ENCODE measurements at regions not wholly inside any gene's neighbourhood (a gene's known extent, or its start where the extent isn't known, plus 50 kb on each side); places are given as distances from the start of the nearest gene placed in this dataset.
"Not testable (repeated sequence)": the region's sequence is repeated elsewhere in the genome, so short reads cannot be mapped to it uniquely, and the experiment has no call there.

DNA sequence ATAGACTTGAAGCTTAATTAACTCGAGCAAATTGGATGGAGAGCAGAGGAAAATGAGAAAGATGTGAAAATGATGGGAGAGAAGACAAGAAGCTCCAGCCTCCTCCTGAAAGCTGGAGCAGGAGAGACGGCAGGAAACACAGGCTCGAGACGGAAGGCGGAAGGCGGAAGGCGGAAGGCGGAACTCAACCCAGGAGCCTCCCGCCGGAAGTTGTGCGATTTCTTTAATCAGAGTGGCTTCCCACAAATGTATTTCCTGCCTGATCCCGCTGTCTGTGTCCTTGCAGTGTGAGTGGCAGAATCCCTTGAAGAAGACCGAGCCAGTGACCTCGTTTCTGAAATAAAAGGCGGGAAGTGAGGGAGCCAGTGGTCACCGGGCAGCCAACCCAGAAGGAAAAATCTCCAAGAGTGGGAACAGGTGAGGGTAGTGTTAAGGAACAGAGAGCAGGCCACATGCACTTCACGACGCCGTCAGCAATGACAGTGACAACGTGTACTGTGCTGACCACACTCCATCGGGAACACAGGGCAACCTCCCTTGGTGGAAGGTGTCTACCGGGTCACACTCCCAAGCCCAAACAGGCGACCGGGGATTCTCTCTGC lies 117.0 kb upstream of the RNF32 start:
- no peaks in the 10 kb centered on the region for H3K9me3 ChIP-seq
- ATAC-seq, result no peak
- H3K27ac ChIP-seq, result no peak overlapping the region
- TF ChIP-seq POLR2AphosphoS5 (IDR thresholded peaks at IDR 0.05), result no peak
- TF ChIP-seq, protein P1, sequence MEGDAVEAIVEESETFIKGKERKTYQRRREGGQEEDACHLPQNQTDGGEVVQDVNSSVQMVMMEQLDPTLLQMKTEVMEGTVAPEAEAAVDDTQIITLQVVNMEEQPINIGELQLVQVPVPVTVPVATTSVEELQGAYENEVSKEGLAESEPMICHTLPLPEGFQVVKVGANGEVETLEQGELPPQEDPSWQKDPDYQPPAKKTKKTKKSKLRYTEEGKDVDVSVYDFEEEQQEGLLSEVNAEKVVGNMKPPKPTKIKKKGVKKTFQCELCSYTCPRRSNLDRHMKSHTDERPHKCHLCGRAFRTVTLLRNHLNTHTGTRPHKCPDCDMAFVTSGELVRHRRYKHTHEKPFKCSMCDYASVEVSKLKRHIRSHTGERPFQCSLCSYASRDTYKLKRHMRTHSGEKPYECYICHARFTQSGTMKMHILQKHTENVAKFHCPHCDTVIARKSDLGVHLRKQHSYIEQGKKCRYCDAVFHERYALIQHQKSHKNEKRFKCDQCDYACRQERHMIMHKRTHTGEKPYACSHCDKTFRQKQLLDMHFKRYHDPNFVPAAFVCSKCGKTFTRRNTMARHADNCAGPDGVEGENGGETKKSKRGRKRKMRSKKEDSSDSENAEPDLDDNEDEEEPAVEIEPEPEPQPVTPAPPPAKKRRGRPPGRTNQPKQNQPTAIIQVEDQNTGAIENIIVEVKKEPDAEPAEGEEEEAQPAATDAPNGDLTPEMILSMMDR (IDR thresholded peaks at IDR 0.05), result no peak
- TF ChIP-seq POLR2A (IDR thresholded peaks at IDR 0.05), result no peak
- no peak for TF ChIP-seq EP300 (IDR thresholded peaks at IDR 0.05)
- WGBS, 2 donors (ENCODE audit: low coverage in 1 of 2), result 50 to 85% methylated on average over 1 to 23 of the region's 24 CpGs
- H3K36me3 ChIP-seq, result no peaks in the 10 kb centered on the region
- H3K27me3 ChIP-seq, result no peaks in the 10 kb centered on the region
- no peak overlapping the region for H3K4me3 ChIP-seq
- no peaks in the 10 kb centered on the region for H3K4me1 ChIP-seq

DNA sequence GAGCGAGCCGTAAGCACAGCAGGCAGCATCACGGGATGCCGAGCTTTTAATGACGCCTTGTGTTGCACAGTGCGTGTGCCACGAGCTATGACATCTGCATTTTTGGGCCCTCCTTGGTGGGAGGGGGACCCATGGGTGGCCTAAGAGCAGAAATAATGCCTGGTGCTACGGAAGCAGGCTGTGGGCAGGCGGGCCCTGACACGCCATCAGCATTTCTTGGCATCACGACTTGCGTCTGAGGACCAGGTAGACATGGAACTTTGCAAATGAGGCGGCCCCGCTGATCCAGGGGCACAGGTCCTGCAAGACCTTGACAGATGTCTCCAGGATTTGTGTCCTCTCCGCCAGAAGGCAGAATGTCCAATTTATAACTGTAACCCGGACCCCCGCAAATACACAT lies 117.8 kb upstream of the RNF32 start:
- no peak overlapping the region for H3K4me3 ChIP-seq
- H3K9me3 ChIP-seq, result no peaks in the 10 kb centered on the region
- TF ChIP-seq POLR2AphosphoS5 (IDR thresholded peaks at IDR 0.05) (no peak), EP300 (IDR thresholded peaks at IDR 0.05) (no peak), POLR2A (IDR thresholded peaks at IDR 0.05) (no peak)
- TF ChIP-seq, protein P1 (IDR thresholded peaks at IDR 0.05), result no peak
- H3K36me3 ChIP-seq, result no peaks in the 10 kb centered on the region
- H3K4me1 ChIP-seq, result no peaks in the 10 kb centered on the region
- no peaks in the 10 kb centered on the region for H3K27me3 ChIP-seq
- no peak overlapping the region for H3K27ac ChIP-seq
- no peak for ATAC-seq
- WGBS, 2 donors (ENCODE audit: low coverage in 1 of 2), result 80 to 90% methylated on average over 9 to 13 of the region's 17 CpGs

DNA sequence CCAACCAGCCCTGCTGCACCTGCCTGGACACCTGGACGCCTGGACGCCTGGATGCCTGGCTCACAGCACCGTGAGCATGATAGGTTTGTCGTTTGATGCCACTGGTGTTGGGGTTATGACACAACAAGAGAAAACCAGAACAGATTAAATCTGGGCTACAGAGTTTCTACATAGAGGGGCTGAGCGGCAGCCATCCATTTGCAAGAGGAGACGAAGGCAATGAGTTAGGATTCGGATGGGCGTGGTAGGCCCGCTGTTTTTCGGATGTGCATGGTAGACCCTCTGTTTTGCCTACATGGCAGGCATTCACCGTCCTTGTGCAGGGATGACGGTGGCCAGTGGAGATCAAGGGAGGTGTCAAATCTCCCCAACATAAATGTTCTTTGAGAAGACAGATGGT lies 121.5 kb upstream of the RNF32 start:
- Histone ChIP-seq H3K36me3 (no peaks in the 10 kb centered on the region), H3K9me3 (peaks cover 0 to 6% (median 0%) of the 10 kb centered on the region in 3 donors), H3K27me3 (no peaks in the 10 kb centered on the region), H3K4me1 (no peaks in the 10 kb centered on the region), H3K27ac (no peak overlapping the region), H3K4me3 (no peak overlapping the region)
- ATAC-seq, result no peak
- WGBS, 2 donors (ENCODE audit: low coverage in 1 of 2), result 94 to 98% methylated on average over 7 to 8 of the region's 12 CpGs
- TF ChIP-seq POLR2AphosphoS5 (IDR thresholded peaks at IDR 0.05) (no peak), EP300 (IDR thresholded peaks at IDR 0.05) (no peak), POLR2A (IDR thresholded peaks at IDR 0.05) (no peak)
- TF ChIP-seq, protein P1 (IDR thresholded peaks at IDR 0.05), result no peak

DNA sequence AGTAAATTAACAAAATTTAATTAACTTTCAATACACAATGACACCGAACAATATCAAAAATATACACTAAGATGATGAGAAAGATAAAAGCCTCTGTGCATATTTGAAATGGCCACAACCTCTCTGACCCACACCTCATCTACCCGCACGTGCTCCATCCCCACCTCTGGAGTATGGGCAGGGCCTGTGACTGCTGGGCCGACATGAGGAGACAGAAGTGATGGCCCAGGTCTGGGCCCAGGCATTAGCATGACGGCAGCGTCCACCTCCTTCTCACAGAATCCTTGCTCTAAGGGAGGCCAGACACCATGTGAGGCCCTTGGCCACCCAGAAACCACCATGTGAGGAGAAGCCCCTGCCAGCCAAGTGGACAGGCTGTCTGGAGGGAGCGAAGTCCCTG lies 122.1 kb upstream of the RNF32 start:
- TF ChIP-seq EP300 (IDR thresholded peaks at IDR 0.05) (no peak), POLR2A (IDR thresholded peaks at IDR 0.05) (no peak), POLR2AphosphoS5 (IDR thresholded peaks at IDR 0.05) (no peak)
- TF ChIP-seq, protein P1 (IDR thresholded peaks at IDR 0.05), result no peak
- Histone ChIP-seq H3K27ac (no peak overlapping the region), H3K4me1 (no peaks in the 10 kb centered on the region), H3K9me3 (peaks cover 0 to 6% (median 0%) of the 10 kb centered on the region in 3 donors), H3K4me3 (no peak overlapping the region), H3K36me3 (no peaks in the 10 kb centered on the region), H3K27me3 (no peaks in the 10 kb centered on the region)
- ATAC-seq, result no peak
- WGBS, 2 donors (ENCODE audit: low coverage in 1 of 2), result 79 to 100% methylated on average over 2 to 6 of the region's 7 CpGs

DNA sequence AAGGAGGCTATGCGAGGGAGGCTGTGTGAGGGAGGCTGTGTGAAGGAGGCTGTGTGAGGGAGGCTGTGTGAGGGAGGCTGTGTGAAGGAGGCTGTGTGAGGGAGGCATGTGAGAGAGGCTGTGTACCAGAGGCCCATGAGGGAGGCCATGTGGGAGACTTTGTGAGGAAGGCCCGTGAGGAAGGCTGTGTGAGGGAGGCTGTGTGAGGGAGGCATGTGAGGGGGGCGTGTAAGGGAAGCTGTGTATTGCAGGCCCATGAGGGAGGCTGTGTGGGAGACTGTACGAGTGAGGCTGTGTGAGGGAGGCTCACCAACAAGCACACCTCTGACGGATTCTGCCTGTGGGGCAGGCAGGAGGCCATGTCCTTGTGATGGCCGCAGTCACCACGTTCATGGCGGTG lies 122.7 kb upstream of the RNF32 start:
- not testable (repeated sequence) for ATAC-seq, H3K36me3 ChIP-seq

More for the DNA sequence above, 122.7 kb upstream of the RNF32 start:
- H3K27ac ChIP-seq, H3K4me3 ChIP-seq, H3K9me3 ChIP-seq, H3K4me1 ChIP-seq, H3K27me3 ChIP-seq: not testable (repeated sequence)
- 61 to 73% methylated on average over 6 to 7 of the region's 8 CpGs for WGBS, 2 donors (ENCODE audit: low coverage in 1 of 2)
